OCI-LY3 (cell line): ENCODE measurements at regions not wholly inside any gene's neighbourhood (a gene's known extent, or its start where the extent isn't known, plus 50 kb on each side); places are given as distances from the start of the nearest gene placed in this dataset.

Experiments used
- CTCF ChIP-seq: fragments of 200-600, 300-600 bp; sonication (generic); IDR thresholded peaks from 2 replicates; pipeline ENCODE4 v1.5.1; 2014; ENCODE audit warnings: antibody characterized with exemption, low read length, low read depth
- EZH2phosphoT487 ChIP-seq: fragments of 200-600 bp; shearing (Covaris generic); IDR thresholded peaks from 2 replicates; pipeline ENCODE4 v1.6.1; 2018; ENCODE audit warnings: antibody characterized with exemption, mixed run types, low read depth

- TF ChIP-seq CTCF (no peak), EZH2phosphoT487 (no peak)
These were observed 293.4 kb upstream of the TENM3 start for GRCh38 chr4:181949704-181950312.
